ENCODE measurements at regions not wholly inside any gene's neighbourhood (a gene's known extent, or its start where the extent isn't known, plus 50 kb on each side); places are given as distances from the start of the nearest gene placed in this dataset.

DNA sequence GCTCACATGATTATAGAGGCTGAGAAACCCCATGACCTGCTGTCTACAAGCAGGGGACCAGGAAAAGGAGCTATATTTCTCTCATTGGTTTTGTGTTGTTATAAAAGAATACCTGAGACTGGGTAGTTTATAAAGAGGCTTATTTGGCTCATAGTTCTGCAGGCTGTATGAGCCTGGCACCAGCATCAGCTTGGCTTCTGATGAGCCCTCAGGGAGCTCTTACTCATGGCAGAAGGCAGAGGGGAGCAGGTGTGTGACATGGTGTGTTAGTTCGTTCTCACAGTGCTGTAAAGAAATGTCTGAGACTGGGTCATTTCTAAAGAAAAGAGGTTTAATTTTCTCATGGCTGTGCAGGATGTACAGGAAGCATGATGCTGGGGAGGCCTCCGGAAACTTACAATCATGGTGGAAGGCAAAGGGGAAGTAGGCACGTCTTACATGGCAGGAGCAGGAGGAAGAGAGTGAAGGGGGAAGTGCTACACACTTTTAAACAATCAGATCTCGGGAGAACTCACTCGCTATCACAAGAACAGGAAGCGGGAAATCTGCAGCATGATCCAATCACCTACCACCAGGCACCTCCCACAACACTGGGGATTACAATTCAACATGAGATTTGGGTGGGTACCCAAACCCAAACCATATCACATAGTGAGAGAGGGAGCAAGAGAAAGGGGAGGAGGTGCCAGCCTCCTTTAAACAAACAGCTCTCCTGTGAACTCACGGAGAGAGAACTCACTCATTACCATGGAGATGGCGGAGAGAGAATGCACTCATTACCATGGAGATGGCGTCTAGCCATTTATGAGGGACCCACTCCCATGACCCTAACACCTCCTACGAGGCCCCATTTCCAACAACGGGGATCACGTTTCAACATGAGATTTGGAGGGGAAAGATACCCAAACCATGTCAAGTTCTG is 133.4 kb downstream of the JCAD start:
- in situ Hi-C loops (cut with HindIII; ENCODE audit: low sequenced_read_pairs): no loop called here

DNA sequence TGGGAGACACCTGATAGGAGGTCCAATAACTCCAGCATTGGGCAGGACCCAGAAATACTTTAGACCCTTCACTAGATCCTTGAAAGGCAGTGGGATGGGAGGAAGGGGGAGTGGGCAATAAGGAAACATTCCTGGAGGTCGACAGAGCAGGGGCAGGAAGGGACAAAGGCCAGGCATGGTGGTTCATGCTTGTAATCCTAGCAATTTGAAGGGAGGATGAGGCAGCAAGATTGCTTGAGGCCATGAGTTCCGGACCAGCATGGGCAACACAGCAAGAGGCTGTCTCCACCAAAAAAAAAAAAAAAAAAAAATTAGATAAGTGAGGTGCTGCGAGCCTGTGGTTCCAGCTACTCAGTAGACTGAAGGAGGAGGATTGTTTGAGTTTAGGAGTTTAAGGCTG is 134.9 kb downstream of the JCAD start:
- in situ Hi-C loops (cut with HindIII; ENCODE audit: low sequenced_read_pairs): no loop called here

DNA sequence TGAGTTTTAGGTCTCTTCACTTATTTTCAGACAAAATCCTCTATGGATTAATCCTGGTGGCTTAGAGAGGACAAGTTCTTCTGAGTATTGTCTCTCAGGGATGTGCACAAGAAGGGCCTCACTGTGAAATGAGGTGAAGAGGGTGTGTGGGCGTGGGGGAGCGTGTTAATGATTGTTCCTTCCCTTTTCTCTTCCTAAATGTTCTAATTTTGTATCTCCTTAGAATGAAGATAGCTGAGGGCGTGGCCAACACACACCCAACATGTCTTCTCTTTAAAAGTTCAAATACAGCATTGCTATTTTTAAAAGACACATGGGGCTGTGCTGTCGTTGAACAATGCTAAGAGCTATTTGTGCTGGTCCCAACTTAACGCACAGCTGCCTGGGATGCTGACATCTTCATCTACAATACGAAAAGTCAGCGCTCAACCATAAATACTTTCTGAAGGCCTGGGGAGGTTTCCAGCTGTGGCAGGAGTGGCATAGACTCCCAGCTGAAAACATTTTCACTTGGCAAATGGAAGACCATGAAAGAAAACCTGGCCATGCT is 135.9 kb downstream of the JCAD start:
- in situ Hi-C loops (cut with HindIII; ENCODE audit: low sequenced_read_pairs): no loop called here

DNA sequence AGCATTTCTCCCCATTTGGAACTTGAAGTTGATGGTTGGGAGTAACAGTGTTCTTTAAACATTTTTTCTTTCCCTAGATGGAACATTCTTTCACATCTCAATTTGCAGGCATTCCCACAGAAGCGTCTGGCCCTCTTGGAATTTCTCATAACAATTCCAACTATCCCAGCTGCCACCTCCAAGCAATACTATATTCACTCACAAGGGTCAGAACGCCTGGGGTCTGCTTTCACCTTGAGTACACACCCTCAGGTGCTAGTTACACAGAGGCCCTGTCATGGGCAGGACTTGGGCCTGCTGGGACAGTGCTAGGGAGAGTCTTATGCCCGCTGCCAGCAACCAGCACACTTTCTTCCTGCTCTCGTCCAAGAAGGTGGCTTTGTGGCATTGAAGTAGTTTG is 136.5 kb downstream of the JCAD start:
- in situ Hi-C loops (cut with HindIII; ENCODE audit: low sequenced_read_pairs): no loop called here

DNA sequence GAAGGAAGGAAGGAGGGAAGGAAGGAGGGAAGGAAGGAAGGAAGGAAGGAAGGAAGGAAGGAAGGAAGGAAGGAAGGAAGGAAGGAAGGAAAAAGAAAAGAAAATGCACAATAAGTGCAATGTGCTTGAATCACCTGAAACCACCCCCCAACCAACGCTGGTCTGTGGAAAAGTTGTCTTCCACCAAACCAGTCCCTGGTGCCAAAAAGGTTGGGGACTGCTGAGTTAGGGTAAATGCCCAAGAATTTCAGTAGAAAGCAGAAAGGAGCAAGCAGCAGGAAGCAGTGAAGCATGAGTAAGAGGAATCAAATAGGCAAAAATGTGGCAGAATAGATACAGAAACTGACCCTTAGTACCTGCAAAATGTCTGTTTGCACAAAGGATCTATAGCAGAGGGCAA is 137.2 kb downstream of the JCAD start:
- in situ Hi-C loops (cut with HindIII; ENCODE audit: low sequenced_read_pairs): no loop called here

DNA sequence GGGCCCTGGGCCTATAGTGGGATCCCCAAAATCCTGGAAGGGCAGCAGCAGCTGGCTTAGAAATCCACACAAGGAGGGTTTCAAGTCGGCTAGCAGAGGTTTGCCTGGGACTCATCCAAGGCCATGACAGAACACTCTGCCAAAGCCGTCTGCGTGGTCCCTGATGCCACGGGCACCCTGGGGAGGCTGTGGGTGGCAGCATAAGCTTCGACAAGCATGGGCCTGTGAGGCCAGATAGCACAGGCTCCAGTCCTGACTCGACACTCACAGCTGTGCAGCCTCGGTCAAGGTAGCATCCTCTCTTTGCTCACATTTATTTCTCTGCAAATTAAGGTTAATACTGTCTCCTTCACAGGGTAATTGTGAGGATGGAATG is 138.3 kb downstream of the JCAD start:
- in situ Hi-C loops (cut with HindIII; ENCODE audit: low sequenced_read_pairs): no loop called here

DNA sequence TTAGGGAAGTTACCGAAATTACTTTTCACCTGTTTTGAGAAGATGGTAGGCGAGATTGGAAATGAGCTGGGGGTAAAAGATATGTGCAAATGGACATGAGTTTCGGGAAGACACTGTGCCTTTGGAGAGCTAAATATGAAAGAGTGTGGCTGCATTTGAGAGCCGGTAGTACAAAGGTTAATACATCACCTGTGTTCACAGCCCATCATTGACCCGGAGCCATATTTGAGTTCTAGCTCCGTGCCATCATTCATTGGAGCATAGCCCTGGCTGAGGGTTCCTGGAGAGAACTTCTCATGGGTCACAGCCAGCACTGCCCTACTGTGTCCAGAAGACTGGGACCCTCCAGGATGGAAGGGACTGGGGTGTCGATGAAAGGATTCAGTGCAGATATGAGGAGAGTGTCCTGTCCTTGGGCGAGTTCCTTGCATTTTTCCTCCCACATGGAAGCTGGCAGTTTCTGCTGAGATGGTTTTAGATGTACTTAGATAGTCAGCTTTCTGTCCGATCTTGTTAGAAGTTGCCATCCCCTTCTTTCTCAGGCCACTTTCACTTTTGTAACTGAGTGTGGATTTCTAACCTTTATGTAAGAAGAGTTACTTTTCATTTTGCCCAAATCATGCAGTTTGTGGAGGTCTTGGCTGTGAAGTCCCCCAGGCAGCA is 138.8 kb downstream of the JCAD start:
- in situ Hi-C loops (cut with HindIII; ENCODE audit: low sequenced_read_pairs): no loop called here

DNA sequence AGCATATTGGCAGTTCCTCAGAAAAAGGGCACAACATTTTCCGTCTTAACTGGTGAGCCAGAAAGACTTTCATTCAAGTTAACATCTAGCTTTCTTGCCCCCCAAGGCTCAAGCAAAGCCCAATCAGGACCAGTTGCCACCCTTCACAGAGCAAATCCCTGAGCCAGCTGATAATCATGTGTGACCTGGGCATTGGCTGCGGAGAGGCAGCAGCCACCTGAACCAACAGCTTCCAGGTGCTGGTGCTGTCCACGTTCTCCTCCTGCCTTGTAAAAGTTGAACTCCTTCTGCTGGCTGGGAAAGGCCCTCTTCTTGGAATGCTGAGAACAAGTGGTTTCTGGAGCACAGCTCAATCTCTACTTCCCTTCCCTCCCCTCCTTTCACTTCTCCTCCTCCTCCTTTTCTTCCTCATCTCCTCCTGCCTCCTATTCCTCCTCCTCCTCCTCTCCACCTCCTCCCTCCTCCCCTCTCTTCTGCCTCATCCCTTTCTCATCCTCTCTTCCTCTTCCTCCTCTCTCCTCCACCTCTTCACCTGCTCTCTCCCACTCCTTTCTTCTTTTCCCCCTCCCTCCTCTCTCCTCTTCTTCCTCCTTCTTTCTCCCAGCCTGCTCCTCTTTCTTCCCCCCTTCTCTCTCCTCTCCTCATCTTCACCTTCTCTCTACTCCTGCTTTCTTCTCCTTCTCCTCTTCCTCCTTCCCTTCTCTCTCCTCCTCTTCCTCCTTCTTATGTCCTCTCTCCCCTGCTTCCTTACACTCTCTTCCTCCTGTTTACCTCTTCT is 140.6 kb downstream of the JCAD start:
- in situ Hi-C loops (cut with HindIII; ENCODE audit: low sequenced_read_pairs): no loop called here

DNA sequence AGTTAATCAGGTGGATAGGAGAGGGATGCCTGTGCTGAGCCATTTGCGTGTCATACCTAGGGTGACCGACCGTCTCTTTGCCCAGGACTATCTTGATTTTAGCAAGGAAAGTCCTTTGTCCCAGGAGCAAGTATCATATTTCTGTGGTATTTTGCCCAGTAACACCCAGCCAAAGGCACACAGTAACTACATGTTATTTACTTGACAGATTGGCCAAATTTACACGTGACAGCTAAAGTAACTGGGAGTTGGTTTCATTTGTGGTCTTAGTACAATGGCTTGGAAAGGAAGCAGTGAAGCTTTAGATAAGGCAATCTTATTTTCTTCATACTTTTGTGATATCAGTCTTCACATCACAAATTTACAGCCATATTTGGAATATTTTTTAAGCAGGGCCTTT is 142.1 kb downstream of the JCAD start:
- in situ Hi-C loops (cut with HindIII; ENCODE audit: low sequenced_read_pairs): no loop called here

DNA sequence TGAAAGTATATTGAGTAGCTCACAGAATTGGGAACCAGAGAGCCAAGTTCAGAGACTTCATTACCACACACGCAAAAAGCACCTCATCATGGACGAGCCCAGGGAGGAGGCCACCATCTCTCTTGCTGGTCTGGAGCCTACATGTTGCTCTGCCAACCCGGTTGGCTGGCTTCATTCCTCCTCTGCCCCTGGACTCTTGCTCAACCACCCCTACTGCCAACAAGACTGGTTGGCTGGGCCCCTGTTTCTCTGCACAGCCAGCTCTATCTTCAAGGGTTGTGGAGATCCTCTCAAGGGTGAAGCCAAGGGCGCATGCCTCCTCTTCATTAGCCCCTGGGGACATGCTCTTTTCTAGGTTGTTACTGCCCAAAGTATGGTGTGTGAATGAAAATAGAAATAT is 142.7 kb downstream of the JCAD start:
- in situ Hi-C loops (cut with HindIII; ENCODE audit: low sequenced_read_pairs): no loop called here

DNA sequence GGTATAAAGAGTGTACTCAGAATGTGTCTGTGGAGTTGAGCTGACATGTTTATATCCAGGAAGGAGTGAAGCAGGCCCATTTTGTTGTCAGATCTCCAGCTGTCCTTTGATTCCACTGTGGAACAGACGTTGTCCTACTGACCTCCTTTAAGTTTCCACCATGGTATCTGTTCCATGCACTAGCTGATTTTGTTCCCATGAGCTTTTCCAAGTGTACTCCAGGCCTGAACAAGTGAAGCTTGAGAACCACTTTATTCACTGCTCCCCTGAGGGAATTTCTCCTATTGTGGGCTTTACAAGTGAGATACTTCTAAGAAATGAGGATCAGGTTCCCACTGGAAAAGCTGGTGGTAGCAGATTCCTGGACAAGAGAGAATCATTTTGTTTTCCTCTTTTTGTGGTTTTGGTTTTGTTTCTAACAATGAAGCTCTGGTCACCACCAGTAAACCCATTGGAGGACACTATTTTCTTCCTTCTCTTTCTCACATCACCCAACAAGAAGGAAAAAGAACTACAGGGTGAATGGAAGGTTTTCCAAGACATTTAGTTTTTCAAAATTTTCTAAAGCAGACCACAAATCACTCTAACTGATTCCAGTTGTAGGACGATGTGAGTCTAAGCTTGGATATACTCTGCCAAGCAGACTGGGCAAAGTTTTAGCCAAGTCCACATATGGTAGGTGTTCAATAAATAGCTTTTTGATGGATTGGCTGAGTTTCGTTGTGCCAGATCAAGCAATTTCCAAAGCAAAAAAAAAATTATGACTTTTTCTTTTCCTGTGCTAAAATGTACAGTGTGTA is 144.2 kb downstream of the JCAD start:
- in situ Hi-C loops (cut with HindIII; ENCODE audit: low sequenced_read_pairs): no loop called here

DNA sequence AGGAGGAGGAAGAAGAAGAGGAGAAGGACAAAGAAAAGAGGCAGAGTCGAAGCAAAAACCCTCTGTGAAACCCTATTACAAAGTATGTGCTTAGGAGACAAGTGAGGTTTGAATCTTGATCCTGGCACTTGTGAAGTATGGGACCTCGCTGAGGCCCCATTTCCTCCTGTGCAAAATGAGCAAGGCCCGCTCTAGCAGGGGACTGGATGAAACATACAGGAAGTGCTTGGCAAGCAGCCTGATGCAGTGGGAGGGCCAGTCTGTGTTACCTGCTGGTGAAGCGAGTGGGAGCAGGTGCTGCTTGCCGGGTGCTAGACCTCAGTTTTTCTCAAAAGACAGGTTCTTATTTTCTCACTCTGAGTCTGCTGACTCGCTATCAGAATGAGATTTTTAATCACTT is 150.4 kb downstream of the JCAD start:
- in situ Hi-C loops (cut with HindIII; ENCODE audit: low sequenced_read_pairs): no loop called here

DNA sequence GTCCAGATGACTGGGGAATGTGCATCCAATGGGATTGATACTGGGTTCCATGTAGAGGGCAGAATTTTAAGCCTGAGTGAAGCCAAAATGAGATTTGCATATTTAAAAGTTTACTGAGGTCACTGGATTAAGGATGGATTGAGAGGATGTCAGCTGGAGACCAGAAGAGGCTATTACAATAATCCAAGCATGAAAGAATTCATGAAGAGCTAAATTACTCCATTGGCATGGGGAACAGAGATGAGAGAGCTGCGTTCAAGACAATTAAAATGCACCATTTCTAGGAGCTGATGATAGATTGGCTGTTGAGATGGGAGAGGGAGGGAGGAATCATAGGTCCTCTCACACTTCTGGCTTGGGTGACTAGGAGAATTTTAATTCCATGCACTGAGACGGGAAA is 158.5 kb downstream of the JCAD start:
- in situ Hi-C loops (cut with HindIII; ENCODE audit: low sequenced_read_pairs): no loop called here

DNA sequence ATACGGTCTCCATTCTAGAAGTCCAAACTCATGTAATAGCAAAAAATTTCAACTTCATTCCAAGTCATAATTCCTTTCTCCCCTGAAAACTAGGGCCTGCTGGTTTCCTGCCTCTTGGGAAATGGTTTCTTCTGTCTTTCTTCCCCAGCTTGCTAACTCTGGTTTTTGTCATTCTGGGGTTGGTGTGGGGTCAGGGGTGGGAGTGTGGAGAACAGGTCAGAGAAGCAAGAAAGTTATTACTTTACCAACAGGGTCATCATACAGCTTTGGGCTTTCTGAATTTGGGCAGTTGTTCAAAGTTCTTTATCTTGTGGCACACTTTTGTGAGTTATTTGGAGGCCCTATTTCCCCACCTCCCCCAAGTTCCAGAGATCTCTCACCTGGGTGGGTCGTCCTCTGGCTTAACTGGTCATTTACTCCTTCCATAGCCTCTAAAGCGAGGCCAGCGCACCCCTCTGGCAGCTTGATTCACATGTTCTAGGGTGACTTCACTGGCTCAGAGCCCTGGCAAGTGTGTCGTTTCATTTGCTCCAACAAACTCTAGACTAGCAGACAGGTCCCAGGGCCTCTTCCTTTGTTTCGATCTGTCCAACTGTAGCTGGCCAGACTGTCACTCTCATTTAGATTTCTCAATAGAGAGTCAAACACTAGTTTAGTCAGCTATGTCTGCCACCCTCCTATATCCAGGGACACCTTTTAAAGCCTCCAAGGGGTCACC is 161.2 kb downstream of the JCAD start:
- in situ Hi-C loops (cut with HindIII; ENCODE audit: low sequenced_read_pairs): no loop called here

DNA sequence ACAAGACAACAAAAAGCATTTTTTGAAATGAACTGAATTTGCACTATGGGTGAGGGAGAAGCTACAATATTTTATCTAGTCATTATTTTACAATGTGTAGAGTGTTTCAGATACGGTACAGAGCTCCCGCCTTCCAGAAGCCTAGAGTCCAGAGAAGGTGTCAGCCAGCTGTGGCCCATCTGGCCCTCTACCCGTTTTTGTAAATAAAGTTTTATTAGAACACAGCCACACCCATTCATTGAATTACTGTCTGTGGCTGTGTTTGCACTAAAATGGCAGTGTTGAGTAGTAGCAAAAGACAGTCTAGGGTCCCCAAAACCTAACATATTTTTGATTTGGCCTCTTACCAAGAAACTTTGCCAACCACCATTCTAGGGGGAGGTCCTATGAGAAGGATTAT is 162.0 kb downstream of the JCAD start:
- in situ Hi-C loops (cut with HindIII; ENCODE audit: low sequenced_read_pairs): no loop called here

DNA sequence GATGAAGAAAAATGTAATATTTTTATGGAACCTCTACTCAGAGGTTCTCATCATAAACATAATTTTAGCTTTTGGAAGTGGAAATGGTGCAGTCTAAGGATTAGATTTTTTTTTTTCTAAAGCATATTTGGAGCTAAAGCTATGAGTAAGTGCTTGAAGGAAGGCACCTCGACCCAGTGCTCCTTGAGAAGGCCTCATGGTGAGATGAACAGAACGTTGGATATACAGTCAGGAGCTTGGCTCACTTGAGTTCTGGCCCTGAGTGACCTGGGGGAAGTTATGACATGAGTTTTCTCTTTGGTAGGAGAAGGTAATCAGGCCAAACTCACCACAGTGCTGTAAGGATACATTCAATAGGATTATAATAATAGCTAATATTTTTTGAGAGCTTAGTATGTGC is 163.3 kb downstream of the JCAD start:
- in situ Hi-C loops (cut with HindIII; ENCODE audit: low sequenced_read_pairs): no loop called here

DNA sequence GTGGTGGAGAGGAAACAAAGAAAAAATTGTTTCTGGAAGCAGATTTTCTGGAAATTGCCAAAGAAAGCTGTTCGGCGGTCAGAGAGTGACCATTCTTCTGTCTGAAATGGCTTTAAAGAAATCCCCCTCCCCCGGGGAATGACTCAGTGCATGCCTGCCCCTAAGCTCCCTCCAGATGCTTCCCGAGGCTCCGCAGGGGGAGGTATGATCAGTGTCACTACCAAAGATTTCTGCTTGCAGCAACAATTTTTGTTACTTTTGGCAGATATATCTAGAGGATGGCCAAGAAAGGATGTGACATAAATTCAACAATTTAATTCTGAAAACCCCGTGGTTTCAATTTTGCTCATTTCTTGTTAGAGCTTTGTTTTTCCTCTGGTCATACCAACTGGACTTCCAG is 163.9 kb downstream of the JCAD start:
- in situ Hi-C loops (cut with HindIII; ENCODE audit: low sequenced_read_pairs): no loop called here

DNA sequence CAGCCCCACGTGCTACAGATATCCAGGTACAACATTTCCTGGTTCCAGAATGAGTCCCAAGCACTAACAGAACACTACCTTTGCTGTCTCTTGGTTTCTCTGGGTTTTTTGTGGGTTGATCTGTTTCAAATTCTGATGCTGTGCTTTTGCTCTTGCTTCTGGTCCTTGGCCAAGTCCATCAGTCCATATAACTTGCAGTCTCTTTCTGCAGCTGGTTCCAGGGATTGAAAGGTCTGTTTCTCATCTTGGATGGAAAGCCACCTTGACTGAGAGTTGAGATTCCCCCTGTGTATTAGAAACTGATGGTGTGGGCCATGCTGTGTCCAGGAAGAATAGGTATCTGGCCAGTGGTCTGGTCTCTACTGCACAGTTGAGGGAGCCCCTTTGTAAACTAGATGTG is 171.1 kb downstream of the JCAD start:
- in situ Hi-C loops (cut with HindIII; ENCODE audit: low sequenced_read_pairs): no loop called here

DNA sequence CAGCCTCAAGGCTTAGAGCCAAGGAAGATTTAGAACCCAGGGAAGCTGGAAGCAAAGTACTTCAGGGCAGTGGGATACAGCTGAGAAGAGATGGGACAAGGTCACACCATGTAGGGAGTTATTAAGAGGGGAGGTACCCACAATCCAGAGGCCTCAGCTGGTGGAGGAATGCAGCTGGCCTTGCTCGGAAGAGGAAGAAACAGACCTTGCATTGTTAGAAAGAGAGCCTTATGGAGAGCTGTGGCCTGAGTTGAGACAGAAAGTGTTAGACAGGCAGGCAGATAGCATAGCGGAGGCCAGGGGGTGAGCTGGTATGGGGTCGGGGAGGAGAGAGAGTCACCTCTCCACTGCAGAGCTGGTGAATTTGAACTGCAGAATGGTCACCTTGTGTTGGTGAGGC is 173.1 kb downstream of the JCAD start:
- in situ Hi-C loops (cut with HindIII; ENCODE audit: low sequenced_read_pairs): no loop called here

DNA sequence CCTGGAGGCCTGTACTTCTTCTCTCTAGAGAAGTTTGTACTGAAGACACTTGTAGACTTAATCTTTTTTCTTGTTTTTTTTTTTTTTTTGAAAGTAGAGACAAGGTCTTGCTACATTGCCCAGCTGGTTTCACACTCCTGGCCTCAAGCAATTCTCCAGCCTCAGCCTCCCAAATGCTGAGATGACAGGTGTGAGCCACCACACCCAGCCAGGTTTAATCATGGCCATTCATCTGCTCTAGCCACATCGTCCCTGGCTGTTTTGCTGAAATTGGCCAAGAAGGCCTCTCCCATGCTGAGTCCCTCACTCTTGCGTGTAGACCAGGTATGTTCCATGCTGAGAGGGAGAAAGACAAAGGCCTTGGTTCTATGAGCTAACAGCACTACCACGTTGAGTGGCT is 176.2 kb downstream of the JCAD start:
- in situ Hi-C loops (cut with HindIII; ENCODE audit: low sequenced_read_pairs): no loop called here

Data from endothelial cell of hepatic sinusoid (primary cell).